ENCODE measurements at regions not wholly inside any gene's neighbourhood (a gene's known extent, or its start where the extent isn't known, plus 50 kb on each side); places are given as distances from the start of the nearest gene placed in this dataset.

DNA sequence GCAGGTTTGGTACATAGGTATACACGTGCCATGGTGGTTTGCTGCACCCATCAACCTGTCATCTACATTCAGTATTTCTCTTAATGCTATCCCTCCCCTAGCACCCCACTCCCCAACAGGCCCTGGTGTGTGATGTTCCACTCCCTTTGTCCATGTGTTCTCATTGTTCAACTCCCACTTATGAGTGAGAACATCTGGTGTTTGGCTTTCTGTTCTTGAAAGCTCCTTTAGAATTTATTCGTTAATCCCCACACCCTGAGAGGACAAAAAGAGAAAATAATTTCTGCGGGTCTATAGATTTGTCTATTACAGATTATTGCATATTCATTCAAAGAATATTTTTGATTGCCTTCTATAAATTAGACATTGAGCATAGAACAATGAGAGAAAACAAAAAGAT, 455.5 kb downstream of the PLPP3 start (continued):
- TF ChIP-seq SP1 (IDR thresholded peaks at IDR 0.05; ENCODE audit: low read depth, low read length) (no peak), MAX (IDR thresholded peaks at IDR 0.05) (no peak), POLR2AphosphoS5 (IDR thresholded peaks at IDR 0.05; ENCODE audit: low read depth, low read length) (no peak), SRF (IDR thresholded peaks at IDR 0.05; ENCODE audit: low read depth, low read length) (no peak), SP2 (IDR thresholded peaks at IDR 0.05; ENCODE audit: low read length) (no peak), BCL11A (IDR thresholded peaks at IDR 0.05; ENCODE audit: low read depth in 2 of 2, low read length in 2 of 2) (no peak), TBP (IDR thresholded peaks at IDR 0.05; ENCODE audit: low read depth, low read length) (no peak), SIX5 (IDR thresholded peaks at IDR 0.05; ENCODE audit: low read depth, low read length) (no peak), ATF2 (IDR thresholded peaks at IDR 0.05; ENCODE audit: low read length) (no peak), BACH1 (IDR thresholded peaks at IDR 0.05; ENCODE audit: low read length) (no peak), RXRA (IDR thresholded peaks at IDR 0.05; ENCODE audit: insufficient read depth, low read depth, low read length) (no peak), CHD1 (IDR thresholded peaks at IDR 0.05; ENCODE audit: low read depth, low read length) (no peak), KDM1A (IDR thresholded peaks at IDR 0.05; ENCODE audit: borderline replicate concordance, low read length) (no peak), CBX8 (IDR thresholded peaks at IDR 0.05; ENCODE audit: borderline replicate concordance, low read depth, low read length) (no peak), E2F6 (IDR thresholded peaks at IDR 0.05) (no peak), MAFK (IDR thresholded peaks at IDR 0.05; ENCODE audit: low read depth, low read length) (no peak)
